ENCODE measurements at regions not wholly inside any gene's neighbourhood (a gene's known extent, or its start where the extent isn't known, plus 50 kb on each side); places are given as distances from the start of the nearest gene placed in this dataset.

DNA sequence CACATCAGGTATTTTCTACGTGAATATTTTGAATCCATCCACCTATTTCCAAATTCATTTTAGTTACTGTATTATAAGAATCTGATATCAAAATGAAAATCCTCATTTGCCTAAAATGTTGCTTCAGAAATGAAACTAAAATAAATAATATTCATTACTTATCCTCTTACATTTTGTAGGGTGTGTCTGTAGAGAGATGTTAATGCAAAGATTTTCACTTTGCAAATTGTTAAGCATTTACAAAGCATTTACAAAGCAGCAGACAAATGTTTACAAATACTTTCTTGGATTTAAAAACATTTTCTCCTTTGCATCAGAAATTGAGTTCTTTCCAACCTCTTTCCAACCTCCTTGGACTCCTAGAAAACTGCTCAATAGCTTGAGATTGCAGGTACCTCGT is 360.0 kb upstream of the DCN start:
- ATAC-seq (ENCODE audit: poor library complexity) = no peak
- intact Hi-C loops (cut with DNase I) = no loop called here
- no peak for DNase-seq

DNA sequence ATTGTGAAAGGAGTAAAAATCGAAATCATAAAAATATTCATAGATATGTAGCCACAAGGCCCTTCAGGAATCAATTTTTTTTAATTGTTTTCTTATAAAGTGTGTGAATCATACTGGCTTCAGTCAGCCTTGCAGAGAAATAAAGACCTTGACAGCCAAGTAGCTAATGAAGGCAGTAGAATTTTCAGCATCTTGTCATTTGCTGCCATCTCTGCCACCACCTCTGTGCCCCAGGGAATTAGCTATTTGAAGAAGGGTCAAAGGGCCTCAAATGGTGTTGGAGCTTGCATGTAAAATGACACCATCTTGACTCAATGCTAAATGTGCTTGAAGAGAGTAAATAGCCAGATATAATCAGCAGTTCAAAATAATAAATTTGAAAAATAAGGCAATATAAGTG is 359.4 kb upstream of the DCN start:
- no peak for DNase-seq
- intact Hi-C loops (cut with DNase I) = no loop called here

DNA sequence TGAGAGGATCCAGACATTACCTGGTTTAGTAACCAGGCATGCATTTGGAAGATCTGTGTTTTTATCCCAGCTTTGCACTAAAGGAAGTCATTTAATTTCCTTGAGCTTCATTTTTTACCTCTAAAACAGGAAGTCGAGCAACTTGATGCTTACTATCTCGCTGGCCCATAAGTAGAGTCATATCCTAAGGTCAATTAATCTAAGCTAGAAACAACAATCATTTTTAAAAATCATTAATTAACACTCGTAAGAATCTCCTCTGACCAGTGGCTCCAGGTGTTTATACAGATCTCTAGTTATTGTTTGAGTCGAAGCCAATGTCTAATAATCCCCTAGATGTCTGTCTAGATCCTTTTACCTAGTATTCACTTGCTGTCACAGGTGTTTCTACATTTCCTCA is 355.8 kb upstream of the DCN start:
- no peak for DNase-seq
- intact Hi-C loops (cut with DNase I) = no loop called here
- no peak for ATAC-seq (ENCODE audit: poor library complexity)

More for the DNA sequence above, 359.4 kb upstream of the DCN start:
- ATAC-seq (ENCODE audit: poor library complexity) = no peak

GRCh38 chr12:91533366-91533765 is 350.7 kb upstream of the DCN start:
- ATAC-seq (ENCODE audit: poor library complexity) (no peak), DNase-seq (no peak)

DNA sequence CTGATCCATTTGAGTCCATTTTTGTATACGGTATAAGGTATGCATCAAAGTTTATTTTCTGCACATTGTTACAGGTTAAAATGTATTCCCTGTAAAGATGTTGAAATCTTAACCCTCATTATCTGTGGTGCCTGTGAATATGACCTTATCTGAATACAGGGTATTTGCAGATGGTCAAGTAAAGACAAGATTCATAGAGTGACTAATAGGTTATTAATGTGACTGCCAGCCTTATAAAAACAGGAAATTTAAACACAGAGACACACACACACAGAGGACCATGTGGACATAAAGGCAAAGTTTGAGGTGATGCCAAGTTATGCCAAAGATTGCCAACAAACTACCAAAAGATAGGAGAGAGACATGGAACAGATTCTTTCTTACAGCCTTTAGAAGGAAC is 347.2 kb upstream of the DCN start:
- ATAC-seq (ENCODE audit: poor library complexity) (no peak), DNase-seq (no peak)
- intact Hi-C loops (cut with DNase I) = no loop called here

More at GRCh38 chr12:91533366-91533765, 350.7 kb upstream of the DCN start:
- intact Hi-C loops (cut with DNase I) = no loop called here

- ATAC-seq (ENCODE audit: poor library complexity) = no peak
- intact Hi-C loops (cut with DNase I) = no loop called here
- no peak for DNase-seq
Measured at GRCh38 chr12:91523831-91524230, 341.2 kb upstream of the DCN start.

GRCh38 chr12:91516695-91517047 is 334.1 kb upstream of the DCN start:
- intact Hi-C loops (cut with DNase I) = no loop called here
- no peak for ATAC-seq (ENCODE audit: poor library complexity)
- DNase-seq = no peak

GRCh38 chr12:91515944-91516694 is 333.5 kb upstream of the DCN start:
- DNase-seq (no peak), ATAC-seq (ENCODE audit: poor library complexity) (no peak)
- intact Hi-C loops (cut with DNase I) = no loop called here

DNA sequence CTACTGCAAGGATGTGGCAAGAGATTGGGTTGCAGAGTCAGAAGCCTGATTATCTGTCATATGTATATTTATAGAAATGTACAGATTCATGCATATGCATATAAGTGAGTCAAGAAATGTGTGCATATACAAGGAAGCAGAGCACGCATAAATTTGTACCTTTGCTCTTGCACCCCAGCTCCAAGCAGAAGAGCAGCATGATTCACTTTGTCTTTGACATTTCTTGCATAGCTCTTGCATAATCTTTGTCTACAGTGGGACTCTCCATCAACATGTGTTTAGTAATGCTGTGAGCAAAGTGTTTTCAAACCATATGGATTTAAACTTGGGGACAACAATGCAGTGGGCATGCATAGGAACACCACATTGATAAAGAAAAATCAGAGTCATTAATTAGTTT is 330.7 kb upstream of the DCN start:
- intact Hi-C loops (cut with DNase I) = no loop called here
- DNase-seq = no peak
- ATAC-seq (ENCODE audit: poor library complexity) = no peak

DNA sequence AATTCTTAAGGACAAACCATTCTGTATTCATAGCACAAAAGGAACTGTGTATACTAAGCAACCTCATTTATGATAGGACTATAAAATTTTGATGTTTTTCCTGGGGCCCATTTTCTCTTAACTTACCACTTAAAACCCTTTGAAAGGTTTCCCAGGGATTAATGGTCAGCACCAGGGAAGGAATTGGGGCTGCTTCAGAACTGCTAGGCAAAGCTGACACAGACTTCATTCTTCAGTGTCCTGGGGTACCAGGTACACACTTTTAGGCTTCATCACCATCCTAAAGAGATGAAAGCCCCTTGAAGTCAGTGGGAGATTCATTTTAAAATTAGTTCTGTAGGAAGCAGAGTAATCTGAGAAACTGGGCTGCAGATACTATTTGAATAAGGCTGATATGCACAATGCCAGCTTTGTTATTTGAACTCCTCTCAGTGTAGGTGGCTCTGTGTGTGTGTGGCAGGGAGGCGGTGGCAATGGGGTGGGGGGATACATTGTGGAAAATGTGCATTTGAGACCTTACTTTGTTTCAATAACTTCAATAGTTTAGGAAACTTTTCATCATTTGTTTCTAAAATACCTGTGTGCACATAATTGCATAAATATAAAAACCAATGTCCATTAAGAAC is 329.3 kb upstream of the DCN start:
- DNase-seq (no peak), ATAC-seq (ENCODE audit: poor library complexity) (no peak)
- intact Hi-C loops (cut with DNase I) = no loop called here

DNA sequence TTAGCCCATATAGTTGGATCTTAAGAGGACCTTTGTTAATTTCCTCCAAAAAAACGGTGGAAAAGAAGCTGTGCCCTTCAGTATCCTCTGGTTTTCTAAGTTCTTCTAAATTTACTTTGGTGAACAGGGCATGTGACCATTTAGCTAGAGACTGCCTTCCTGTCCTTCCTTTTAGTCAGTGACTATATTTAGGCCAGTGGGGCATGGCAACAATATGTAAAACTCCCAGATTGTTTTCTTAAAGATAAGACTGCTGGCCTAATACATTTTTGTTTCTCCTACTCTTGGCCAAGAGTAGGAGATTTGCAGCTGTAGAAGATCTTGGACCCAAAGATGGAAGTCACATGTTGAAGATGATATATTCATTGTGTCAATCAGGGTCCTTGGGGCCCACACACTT is 325.1 kb upstream of the DCN start:
- no peak for DNase-seq
- no peak for ATAC-seq (ENCODE audit: poor library complexity)
- intact Hi-C loops (cut with DNase I) = no loop called here

DNA sequence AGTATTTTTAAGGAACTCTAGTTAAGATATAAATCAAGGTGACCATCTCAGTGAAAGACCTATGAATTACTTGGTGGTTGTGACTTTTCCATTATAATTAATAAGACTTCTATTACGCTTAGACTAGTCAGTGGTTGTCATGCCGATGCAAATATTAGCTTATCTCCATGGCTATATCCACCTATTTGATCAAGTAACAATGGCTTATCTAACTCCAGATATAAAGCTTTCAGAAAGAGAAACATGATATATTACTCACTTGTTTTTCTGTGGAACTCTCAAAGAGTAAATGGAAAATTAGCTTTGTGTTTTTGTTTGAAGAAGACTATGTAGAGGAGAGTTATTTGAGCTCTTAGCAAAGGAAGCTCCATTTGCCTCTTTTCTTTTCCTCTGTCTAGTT is 323.8 kb upstream of the DCN start:
- no peak for ATAC-seq (ENCODE audit: poor library complexity)
- DNase-seq = no peak
- intact Hi-C loops (cut with DNase I) = no loop called here

- DNase-seq (no peak), ATAC-seq (ENCODE audit: poor library complexity) (no peak)
- intact Hi-C loops (cut with DNase I) = no loop called here
Measured at GRCh38 chr12:91505006-91505405, 322.4 kb upstream of the DCN start.

DNA sequence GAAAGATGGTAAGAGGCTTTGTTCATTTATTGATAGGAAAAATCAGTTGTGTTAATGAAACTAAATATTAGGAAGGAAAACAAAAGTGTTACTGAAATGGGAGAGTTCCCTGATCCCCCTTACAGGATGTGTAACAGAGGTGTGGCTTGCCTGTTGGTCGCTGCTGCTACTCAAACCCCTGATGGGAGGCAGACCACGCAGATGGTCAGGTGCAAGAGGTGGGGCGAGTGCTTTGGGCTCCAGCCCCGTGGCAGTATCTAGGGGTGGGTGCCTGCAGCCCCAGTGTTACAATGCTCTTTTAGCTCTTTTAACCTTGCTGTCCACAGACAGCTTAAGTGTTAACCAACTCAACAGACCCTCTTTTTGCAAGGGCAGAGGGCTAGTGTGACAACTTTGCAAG is 319.6 kb upstream of the DCN start:
- intact Hi-C loops (cut with DNase I) = no loop called here
- DNase-seq (no peak), ATAC-seq (ENCODE audit: poor library complexity) (no peak)

DNA sequence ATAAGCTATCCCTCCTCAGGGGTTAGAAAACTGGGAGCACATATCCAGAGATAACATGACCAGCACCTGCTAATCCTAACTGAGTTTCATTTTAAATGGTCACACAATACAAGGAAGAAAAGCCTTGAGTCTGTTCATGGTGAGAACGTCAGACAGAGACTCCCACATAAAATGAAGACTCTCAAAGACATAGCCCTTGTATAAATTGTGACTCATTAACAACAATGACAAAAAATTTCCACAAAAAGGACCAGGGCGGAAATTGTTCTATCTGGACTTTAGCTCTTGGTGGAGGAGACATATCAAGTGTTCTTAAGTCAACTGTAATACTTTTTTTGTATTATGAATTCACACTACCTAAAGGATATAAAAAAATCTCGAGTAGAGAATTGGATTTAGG is 313.7 kb upstream of the DCN start:
- ATAC-seq (ENCODE audit: poor library complexity) = no peak

DNA sequence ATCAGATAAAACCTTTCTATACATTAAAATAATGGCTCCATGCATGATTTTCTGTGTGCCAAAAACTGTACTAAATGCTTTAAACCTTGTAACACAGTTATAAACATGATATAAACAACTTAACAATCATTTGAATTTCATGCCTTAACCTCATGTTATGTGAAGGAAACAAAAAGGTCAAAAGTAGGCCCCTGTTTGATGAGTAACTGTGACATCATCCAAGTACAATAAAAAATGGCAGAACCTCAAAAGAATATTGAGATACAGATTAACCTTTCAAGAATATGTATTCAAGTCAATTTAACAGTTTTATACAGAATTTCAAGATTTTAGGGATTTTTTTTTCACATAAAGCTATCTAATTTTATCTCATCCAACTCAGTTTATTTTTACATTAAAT is 310.7 kb upstream of the DCN start:
- intact Hi-C loops (cut with DNase I) = no loop called here
- ATAC-seq (ENCODE audit: poor library complexity) = no peak
- no peak for DNase-seq

More for the DNA sequence above, 313.7 kb upstream of the DCN start:
- intact Hi-C loops (cut with DNase I) = no loop called here
- DNase-seq = no peak

DNA sequence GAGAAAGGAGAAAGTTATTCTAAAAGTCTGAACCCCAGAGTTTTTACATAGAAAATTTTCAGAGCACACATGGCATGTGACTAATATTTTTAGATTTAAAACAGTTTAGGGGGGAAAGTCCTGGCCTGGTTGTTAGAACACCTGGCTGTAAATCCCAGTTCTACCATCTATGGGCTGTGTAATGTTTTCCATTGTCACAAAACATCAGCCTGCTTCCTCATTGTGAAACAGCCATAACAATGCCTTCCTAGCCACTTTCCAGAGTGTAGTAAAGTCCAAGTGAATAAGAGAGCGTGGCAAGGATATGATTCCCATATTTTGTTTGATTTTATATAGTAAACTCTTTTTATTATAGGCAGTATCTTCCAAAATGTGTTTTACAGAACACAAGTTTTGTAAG is 310.0 kb upstream of the DCN start:
- intact Hi-C loops (cut with DNase I) = no loop called here
- no peak for DNase-seq
- ATAC-seq (ENCODE audit: poor library complexity) = no peak

GRCh38 chr12:91490667-91491311 is 308.2 kb upstream of the DCN start:
- intact Hi-C loops (cut with DNase I) = no loop called here
- ATAC-seq (ENCODE audit: poor library complexity) = no peak
- no peak for DNase-seq

GRCh38 chr12:91483471-91483985 is 300.9 kb upstream of the DCN start:
- ATAC-seq (ENCODE audit: poor library complexity) = no peak
- intact Hi-C loops (cut with DNase I) = no loop called here

GRCh38 chr12:91482231-91482630 is 299.6 kb upstream of the DCN start:
- intact Hi-C loops (cut with DNase I) = no loop called here
- DNase-seq = no peak
- no peak for ATAC-seq (ENCODE audit: poor library complexity)

More at GRCh38 chr12:91483471-91483985, 300.9 kb upstream of the DCN start:
- no peak for DNase-seq

Data from Right ventricle myocardium superior (tissue), 1 donor.